LNCaP clone FGC (cell line): ENCODE measurements at regions not wholly inside any gene's neighbourhood (a gene's known extent, or its start where the extent isn't known, plus 50 kb on each side); places are given as distances from the start of the nearest gene placed in this dataset.

ENCODE experiments used
- DNase-seq: peaks from one replicate; pipeline ENCODE4 v3.0.0-alpha.2; 2011; ENCODE audit warnings: low read depth
- H3K4me3 ChIP-seq: 2 replicates; pipeline ENCODE4 v1.5.1; 2011; ENCODE audit warnings: mild to moderate bottlenecking, low read depth, low read length, control low read depth
- CTCF ChIP-seq: IDR thresholded peaks from 2 replicates; pipeline ENCODE4 v1.5.1; 2012; ENCODE audit warnings: mild to moderate bottlenecking; ENCODE audit not compliant: control insufficient read depth, insufficient read depth; ENCODE audit errors: extremely low read depth

GRCh38 chr2:120502357-120502756, 156.4 kb downstream of the INHBB start:
- TF ChIP-seq CTCF, result no peak
- DNase-seq, result no peak
- no peak overlapping the region for H3K4me3 ChIP-seq

DNA sequence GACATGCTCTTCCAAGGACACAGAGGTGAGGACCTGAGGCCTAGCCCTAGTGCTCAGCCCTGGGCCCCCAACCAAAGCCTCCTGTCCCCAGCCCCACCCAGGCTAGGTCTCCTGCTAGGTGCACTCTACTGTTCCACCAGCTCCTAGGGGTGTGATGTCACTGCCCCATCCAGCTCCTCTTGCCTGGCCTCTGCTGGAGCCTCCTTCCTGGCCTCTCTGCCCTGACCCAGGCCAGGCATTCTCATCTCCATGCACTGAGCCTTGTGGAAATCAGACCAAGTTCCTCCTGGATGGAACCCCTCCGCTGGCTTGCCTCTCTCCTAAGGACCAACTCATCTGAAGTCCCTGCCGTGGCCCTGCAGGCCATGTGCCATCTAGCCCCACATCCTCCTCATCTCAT, 156.8 kb downstream of the INHBB start:
- DNase-seq, result no peak
- no peak for TF ChIP-seq CTCF
- no peak overlapping the region for H3K4me3 ChIP-seq

DNA sequence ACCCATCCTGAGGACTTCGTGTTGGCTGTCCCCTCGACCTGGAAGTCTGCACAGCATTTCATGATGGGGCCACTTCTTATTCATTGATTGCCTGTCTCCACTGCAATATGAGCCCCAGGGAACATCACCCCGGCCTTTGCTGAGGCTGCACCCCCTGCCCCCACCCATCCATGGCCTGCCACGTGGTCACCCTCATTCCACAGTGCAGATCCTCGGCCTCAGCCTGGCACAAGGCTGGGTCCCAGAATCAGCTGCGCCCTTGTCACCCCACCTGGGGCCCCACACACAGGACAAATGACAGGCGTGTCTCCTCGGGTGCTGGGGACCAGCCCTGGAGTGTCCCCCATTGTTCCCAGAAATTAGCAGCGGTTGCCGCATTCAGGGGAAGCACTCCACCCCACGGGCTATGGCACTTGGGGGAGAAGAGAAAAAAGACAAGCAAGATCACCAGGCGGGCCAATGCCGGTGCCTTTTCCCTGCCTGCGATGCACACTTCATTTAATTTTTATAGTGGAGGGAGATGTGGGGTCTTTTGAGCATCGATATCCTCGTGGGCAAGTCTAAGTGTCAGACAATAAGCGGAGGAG, 157.4 kb downstream of the INHBB start:
- H3K4me3 ChIP-seq, result no peak overlapping the region
- DNase-seq, result no peak
- no peak for TF ChIP-seq CTCF

GRCh38 chr2:120503793-120504571, 158.0 kb downstream of the INHBB start:
- no peak for DNase-seq
- H3K4me3 ChIP-seq, result no peak overlapping the region
- TF ChIP-seq CTCF, result no peak

GRCh38 chr2:120504936-120505705, 159.2 kb downstream of the INHBB start:
- DNase-seq, result no peak
- no peak overlapping the region for H3K4me3 ChIP-seq
- TF ChIP-seq CTCF, result no peak

GRCh38 chr2:120508567-120509041, 162.7 kb downstream of the INHBB start:
- H3K4me3 ChIP-seq, result no peak overlapping the region
- no peak for TF ChIP-seq CTCF
- no peak for DNase-seq
